Cerebellar cortex (tissue), 1 donor: ENCODE measurements at regions not wholly inside any gene's neighbourhood (a gene's known extent, or its start where the extent isn't known, plus 50 kb on each side); places are given as distances from the start of the nearest gene placed in this dataset.
A peak's percentile ranks its signal among the peaks of the same experiment; 100 is the strongest.

Experiments used
- DNase-seq: peaks from one replicate; pipeline ENCODE4 v3.0.0-alpha.2; 2015; ENCODE audit warnings: low spot score

GRCh38 chr5:148708854-148709253 lies 54.5 kb upstream of the HTR4 start:
- DNase-seq, result no peak

- DNase-seq, result no peak
These were observed 57.6 kb upstream of the HTR4 start for GRCh38 chr5:148711961-148712360.

DNA sequence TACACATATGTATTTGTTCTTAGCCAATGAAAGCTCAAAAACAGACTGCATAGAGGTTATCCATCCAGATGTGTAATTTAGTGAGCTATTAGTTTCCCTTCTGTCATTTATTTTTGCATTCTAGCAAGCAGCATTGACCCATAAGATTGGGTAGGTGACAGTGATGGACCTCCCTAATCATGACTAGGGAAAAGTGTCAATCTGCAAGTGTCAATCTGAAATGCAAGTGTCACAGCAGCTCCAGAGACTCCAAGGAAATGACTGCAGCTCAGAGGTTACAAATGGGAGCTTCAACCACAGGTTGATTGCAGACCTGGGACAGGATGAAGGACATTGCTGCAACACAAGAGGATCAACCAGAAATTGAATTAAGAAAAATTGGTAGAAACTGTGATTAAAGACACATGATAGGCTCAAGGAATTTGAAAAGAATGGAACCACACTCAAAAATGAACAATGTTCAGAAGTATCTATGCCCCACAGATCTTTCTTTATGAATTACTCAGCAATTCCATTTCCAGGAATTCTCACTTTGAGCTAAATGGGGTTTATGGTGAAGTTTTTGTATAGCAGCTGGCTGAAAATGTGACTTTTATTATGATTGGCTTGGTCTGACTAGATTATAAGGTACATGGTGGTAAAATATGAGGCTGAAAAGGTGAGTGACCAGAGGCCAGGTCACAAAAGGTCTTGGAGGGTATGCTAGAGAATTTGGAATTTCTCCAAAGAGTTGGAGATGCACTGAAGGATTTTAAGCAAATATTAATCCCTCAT lies 59.6 kb upstream of the HTR4 start:
- no peak for DNase-seq

DNA sequence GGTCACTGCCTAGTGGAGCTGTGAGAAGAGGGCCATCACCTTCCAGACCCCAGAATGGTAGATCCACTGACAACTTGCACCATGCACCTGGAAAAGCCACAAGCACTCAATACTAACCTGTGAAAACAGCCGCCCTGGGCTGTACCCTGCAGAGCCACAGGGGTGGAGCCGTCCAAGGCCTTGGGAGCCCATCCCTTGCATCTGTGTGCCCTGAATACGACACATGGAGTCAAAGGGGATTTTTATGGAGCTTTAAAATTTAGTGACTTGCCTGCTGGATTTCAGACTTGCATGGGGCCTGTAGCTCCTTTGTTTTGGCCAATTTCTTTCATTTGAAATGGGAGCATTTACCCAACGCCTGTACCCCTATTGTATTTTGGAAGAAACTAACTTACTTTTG lies 62.4 kb upstream of the HTR4 start:
- no peak for DNase-seq

DNA sequence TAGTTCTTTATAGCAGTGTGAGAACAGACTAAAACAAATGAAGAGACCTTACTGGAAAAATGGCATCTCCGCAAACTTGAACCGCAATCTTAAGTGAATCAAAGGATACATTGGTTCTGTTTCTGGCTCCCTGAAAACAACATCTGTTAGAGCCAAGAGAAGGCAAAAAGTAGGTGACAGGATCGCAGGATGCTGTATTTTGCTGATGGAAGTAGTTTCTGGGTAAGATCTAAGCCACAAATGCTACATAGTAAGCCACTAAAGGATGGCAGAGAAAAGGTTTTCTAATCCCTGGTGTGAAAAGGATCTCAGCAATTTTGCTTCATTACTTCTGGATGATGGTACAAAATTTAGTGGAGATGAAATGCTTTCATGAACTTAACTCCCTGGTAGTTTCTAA lies 63.3 kb upstream of the HTR4 start:
- DNase-seq, result no peak

DNA sequence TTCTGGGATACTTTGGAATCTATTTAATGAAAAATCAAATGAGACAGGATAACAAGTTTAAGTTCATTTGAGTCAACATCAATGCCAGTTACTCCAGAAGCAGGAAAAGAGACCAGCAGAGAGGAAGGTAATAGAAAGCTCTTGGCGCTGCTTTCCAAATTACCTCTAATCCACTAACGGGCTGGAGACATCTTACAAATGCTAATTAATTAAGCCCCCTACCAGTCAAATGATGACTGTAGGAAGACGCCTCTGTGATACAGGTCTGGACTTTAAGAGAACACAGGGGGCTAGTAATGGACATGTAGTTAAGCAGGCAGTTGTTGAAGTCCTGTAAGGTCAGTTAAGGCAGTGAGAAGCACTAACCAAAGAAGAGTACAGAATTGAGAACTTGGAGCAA lies 65.3 kb upstream of the HTR4 start:
- DNase-seq, result no peak

GRCh38 chr5:148720257-148720656 lies 65.9 kb upstream of the HTR4 start:
- no peak for DNase-seq

GRCh38 chr5:148723143-148723542 lies 68.8 kb upstream of the HTR4 start:
- DNase-seq, result no peak

DNA sequence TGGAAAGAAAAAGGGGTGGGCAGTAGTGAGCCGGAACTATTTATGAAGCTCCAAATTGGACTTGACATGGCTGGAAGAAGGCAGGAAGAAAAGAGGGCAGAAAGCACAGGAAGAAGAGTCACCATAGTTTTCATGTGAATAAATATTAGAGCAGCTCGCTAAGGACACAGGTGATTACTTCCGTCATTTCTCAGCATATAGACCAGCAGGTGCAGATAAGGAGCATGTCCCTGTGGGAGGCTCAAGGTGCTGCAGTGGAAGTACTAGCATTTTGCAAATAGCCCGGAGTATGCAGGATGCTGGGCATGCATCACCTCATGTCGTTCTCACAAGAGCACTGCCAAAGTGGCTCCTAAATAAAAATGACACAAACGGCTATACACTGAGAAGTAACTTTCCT lies 71.3 kb upstream of the HTR4 start:
- no peak for DNase-seq

- no peak for DNase-seq
These were observed 74.9 kb upstream of the HTR4 start for GRCh38 chr5:148729182-148729581.

- no peak for DNase-seq
These were observed 75.9 kb upstream of the HTR4 start for GRCh38 chr5:148730270-148730669.

DNA sequence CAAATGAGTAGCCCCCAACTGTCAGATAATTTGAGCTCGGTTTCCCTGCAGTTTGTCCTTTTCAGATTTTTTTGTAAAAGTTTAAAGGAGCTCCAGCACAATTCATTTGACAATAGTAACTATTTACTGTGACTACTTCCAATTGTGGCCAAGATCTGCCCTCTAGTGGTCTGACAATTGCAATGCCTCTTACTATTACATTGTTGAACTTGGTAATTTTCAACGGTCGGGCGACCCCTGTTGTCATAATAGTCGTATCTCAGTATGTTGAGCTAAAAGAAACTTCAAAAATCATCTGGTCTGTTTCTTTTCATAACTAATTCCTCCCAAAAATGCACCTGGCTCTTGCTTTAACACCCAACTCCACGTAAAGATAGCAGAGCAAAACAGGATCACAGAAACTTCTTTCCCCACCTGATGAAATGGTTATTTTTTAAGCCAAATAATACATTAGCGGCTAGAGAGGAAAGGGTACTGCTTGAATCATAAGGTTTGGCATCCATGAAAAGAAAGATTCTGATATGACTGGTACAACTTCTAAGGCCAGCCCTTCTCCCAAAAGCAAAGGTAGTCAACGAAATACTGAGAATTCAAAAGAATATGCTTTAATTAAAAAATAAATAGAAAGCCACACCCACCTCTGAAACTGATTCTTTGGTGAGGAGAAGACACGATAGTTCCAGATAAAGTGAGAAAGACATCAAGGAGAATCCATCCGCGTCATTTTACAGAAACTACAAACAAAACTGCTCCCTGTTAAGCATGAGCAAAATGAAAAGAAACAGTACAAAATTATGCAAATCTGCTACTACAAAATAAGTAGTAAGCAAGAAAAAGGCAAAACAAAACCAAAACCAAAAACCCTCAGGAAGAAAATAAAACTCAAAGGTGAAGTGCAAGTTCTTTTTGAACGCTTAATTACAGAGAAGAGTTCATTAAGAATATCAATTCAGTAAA lies 76.9 kb upstream of the HTR4 start:
- peak; percentile 84 for DNase-seq

DNA sequence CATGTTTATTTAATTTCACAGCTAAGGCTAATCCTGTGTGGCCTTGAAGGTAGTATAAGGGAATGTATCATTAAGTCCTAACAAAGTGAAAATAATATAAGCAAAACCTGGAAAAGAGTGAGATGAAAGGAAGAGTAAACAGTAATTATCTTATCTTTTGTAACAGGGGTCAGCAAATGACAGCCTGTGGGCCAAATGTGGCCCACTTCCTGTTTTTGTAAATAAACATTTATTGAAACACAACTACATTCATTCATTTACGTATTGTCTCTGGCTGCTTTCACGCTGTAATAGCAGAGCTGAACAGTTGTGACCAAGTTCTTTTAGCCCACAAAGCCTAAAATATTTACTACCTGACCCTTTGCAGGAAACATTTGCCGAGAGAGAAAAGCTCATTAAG lies 78.4 kb upstream of the HTR4 start:
- no peak for DNase-seq

- DNase-seq, result peak; percentile 85
These were observed 79.5 kb upstream of the HTR4 start for GRCh38 chr5:148733601-148734438.

DNA sequence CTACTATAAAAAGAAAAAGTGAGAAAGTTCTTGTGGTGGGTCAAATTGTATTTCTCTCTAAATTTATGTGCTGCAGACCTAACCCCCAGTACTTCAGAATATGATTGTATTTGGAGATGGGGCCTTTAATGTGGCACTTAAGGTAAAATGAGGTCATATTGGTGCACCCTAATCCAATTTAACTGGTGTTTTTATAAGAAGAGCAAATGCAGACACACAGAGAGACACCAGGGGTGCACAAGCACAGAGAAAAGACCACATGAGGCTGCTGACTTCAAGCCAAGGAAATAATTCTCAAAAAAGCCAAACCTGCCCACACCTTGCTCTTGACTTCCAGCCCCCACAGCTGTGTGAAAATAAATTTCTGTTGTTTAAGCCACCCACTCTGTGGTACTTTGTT lies 80.2 kb upstream of the HTR4 start:
- DNase-seq, result no peak

- no peak for DNase-seq
These were observed 81.0 kb upstream of the HTR4 start for GRCh38 chr5:148735301-148735835.

DNA sequence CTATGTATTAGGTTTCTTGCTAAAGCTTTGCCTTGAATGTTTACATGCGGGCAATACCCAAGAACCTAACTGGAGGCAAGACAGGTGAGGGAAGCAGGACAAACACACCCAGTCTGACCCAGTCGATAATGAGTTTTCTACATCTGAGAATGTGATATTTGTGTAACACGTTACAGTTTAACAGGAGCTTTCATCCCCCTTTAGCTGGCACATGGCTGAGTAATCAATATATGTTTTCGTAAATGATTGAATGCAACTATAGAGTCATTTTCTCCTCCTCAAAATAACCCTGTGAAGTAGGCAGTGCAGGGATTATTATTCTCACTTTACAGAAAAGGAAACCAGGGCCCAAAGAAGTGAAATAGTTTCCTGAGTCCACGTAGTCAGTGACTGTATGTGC lies 84.7 kb upstream of the HTR4 start:
- DNase-seq, result no peak

- DNase-seq, result no peak
These were observed 85.2 kb upstream of the HTR4 start for GRCh38 chr5:148739524-148739923.

- no peak for DNase-seq
These were observed 85.9 kb upstream of the HTR4 start for GRCh38 chr5:148740079-148740858.

DNA sequence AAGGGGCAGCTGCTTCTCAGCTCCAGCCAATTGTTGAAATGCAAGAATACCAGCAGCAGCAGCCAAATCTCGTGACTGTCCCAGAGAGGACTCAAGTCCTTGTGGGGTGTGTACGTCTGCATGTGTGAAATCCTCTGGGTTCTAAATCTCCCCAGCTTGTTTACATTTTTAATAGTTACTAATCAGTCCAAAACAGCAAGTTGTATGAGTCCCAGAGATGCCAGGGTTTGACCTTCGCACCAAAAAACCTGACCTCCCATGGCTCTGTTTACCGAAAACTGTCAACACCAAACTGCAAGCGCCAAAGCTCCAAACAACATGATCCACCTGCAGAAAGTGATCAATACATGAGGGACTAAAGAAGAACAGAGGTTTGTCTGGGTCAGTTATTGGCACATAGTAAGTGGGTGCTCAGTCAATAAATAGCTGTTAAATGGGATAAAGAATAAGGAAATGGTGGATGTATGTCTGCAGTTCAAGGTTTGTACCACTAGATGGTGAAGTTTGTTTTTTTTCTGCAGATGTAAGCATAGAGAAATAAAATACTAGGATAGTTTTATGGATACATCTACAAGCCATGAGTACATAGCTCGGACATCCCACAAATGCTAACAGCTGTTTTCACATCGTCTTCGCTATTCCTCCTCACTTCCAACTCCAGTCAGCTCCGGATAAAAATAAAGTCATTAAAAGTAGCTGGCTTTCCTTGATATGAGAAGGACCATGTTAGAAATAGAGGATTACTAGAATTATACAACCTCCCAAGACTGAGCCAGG lies 85.3 kb upstream of the ADRB2 start:
- peak; percentile 42 for DNase-seq
